ENCODE measurements at regions not wholly inside any gene's neighbourhood (a gene's known extent, or its start where the extent isn't known, plus 50 kb on each side); places are given as distances from the start of the nearest gene placed in this dataset.

- TF ChIP-seq USF2 (IDR thresholded peaks at IDR 0.05; ENCODE audit: low read depth, low read length) (no peak), BHLHE40 (IDR thresholded peaks at IDR 0.05; ENCODE audit: low read depth, low read length) (no peak), CTCF (conservative IDR thresholded peaks at IDR 0.05; ENCODE audit: low read depth, low read length) (no peak)
Measured at GRCh38 chr3:72192572-72192971, 407.6 kb upstream of the PROK2 start.

Measured in IMR-90 (cell line).